ENCODE measurements at regions not wholly inside any gene's neighbourhood (a gene's known extent, or its start where the extent isn't known, plus 50 kb on each side); places are given as distances from the start of the nearest gene placed in this dataset.

GRCh38 chr13:39913339-39913738, 257.9 kb downstream of the COG6 start:
- intact Hi-C loops (cut with DNase I) = no loop called here
- FAIRE-seq = no peak
- no peaks in the 10 kb centered on the region for H3K36me3 ChIP-seq
- H3K27me3 ChIP-seq = no peaks in the 10 kb centered on the region
- 86 to 89% methylated on average over 4 of the region's 4 CpGs for WGBS, 2 donors
- no peak for DNase-seq
- no peak overlapping the region for H3K4me3 ChIP-seq
- H3K27ac ChIP-seq = no peak overlapping the region
- ATAC-seq = no peak
- H3K9me3 ChIP-seq = no peaks in the 10 kb centered on the region
- H3K4me1 ChIP-seq = no peaks in the 10 kb centered on the region
- TF ChIP-seq CTCF (IDR thresholded peaks at IDR 0.05) = no peak

GRCh38 chr13:39913928-39914327, 258.5 kb downstream of the COG6 start:
- Histone ChIP-seq H3K27ac (no peak overlapping the region), H3K9me3 (no peaks in the 10 kb centered on the region), H3K4me3 (no peak overlapping the region), H3K36me3 (no peaks in the 10 kb centered on the region), H3K4me1 (no peaks in the 10 kb centered on the region), H3K27me3 (no peaks in the 10 kb centered on the region)
- intact Hi-C loops (cut with DNase I) = no loop called here
- DNase-seq = no peak
- ATAC-seq = peak in 3 of 4 donors; percentile 50 to 53 (median 51)
- no peak for TF ChIP-seq CTCF (IDR thresholded peaks at IDR 0.05)
- 84 to 86% methylated on average over 2 of the region's 2 CpGs for WGBS, 2 donors
- no peak for FAIRE-seq

GRCh38 chr13:39915418-39915817, 260.0 kb downstream of the COG6 start:
- DNase-seq (no peak), FAIRE-seq (no peak), ATAC-seq (no peak)
- intact Hi-C loops (cut with DNase I) = no loop called here
- H3K36me3 ChIP-seq = no peaks in the 10 kb centered on the region
- no peak for TF ChIP-seq CTCF (IDR thresholded peaks at IDR 0.05)
- no peak overlapping the region for H3K4me3 ChIP-seq
- H3K27me3 ChIP-seq = no peaks in the 10 kb centered on the region
- no peaks in the 10 kb centered on the region for H3K4me1 ChIP-seq
- no peaks in the 10 kb centered on the region for H3K9me3 ChIP-seq
- no peak overlapping the region for H3K27ac ChIP-seq

GRCh38 chr13:39916330-39916729, 260.9 kb downstream of the COG6 start:
- Histone ChIP-seq H3K4me3 (no peak overlapping the region), H3K36me3 (no peaks in the 10 kb centered on the region), H3K9me3 (no peaks in the 10 kb centered on the region), H3K27me3 (no peaks in the 10 kb centered on the region), H3K4me1 (no peaks in the 10 kb centered on the region), H3K27ac (no peak overlapping the region)
- no peak for TF ChIP-seq CTCF (IDR thresholded peaks at IDR 0.05)
- ATAC-seq (no peak), FAIRE-seq (no peak), DNase-seq (no peak)
- 73 to 79% methylated on average over 2 of the region's 2 CpGs for WGBS, 2 donors
- intact Hi-C loops (cut with DNase I) = no loop called here

GRCh38 chr13:39918620-39919236, 263.3 kb downstream of the COG6 start:
- H3K27ac ChIP-seq = no peak overlapping the region
- H3K4me1 ChIP-seq = no peaks in the 10 kb centered on the region
- 90 to 91% methylated on average over 5 of the region's 5 CpGs for WGBS, 2 donors
- no peak for TF ChIP-seq CTCF (IDR thresholded peaks at IDR 0.05)
- ATAC-seq (no peak), FAIRE-seq (no peak), DNase-seq (no peak)
- H3K27me3 ChIP-seq = no peaks in the 10 kb centered on the region
- no peaks in the 10 kb centered on the region for H3K9me3 ChIP-seq
- intact Hi-C loops (cut with DNase I) = no loop called here
- H3K4me3 ChIP-seq = no peak overlapping the region
- H3K36me3 ChIP-seq = no peaks in the 10 kb centered on the region

Measured in pancreas (tissue), 10 donors.